ENCODE measurements at regions not wholly inside any gene's neighbourhood (a gene's known extent, or its start where the extent isn't known, plus 50 kb on each side); places are given as distances from the start of the nearest gene placed in this dataset.

- H2AFZ ChIP-seq (ENCODE audit: low read length): no peak overlapping the region
- no peak overlapping the region for H3K4me3 ChIP-seq (ENCODE audit: low read length)
- H3K9me3 ChIP-seq (replicated peaks; ENCODE audit: insufficient read depth, low read length): no peaks in the 10 kb centered on the region
- H3K27me3 ChIP-seq (replicated peaks; ENCODE audit: insufficient read depth, low read length): no peaks in the 10 kb centered on the region
- no peak for DNase-seq
- no peaks in the 10 kb centered on the region for H3K79me2 ChIP-seq (ENCODE audit: low read length)
- TF ChIP-seq CTCF (IDR thresholded peaks at IDR 0.05; ENCODE audit: low read length): no peak
- no peak for TF ChIP-seq EZH2phosphoT487 (IDR thresholded peaks at IDR 0.05; ENCODE audit: low read length)
- no peaks in the 10 kb centered on the region for H3K36me3 ChIP-seq (replicated peaks; ENCODE audit: insufficient read depth, low read length)
- H3K9ac ChIP-seq (ENCODE audit: low read length): no peak overlapping the region
- H4K20me1 ChIP-seq (ENCODE audit: insufficient read depth, low read length): no peaks in the 10 kb centered on the region
- peaks cover 9% of the 10 kb centered on the region; the same call in 1 of the 2 replicates for H3K4me1 ChIP-seq (ENCODE audit: low read length)
- H3K9me2 ChIP-seq (replicated peaks; ENCODE audit: insufficient read depth, low read length): no peaks in the 10 kb centered on the region
- no peaks in the 10 kb centered on the region for H3F3A ChIP-seq (ENCODE audit: insufficient read depth, low read length)
- peak overlapping the region; percentile 73; the same call in 1 of the 2 replicates for H3K27ac ChIP-seq (ENCODE audit: low read length)
- H3K4me2 ChIP-seq (ENCODE audit: low read depth, low read length): peak overlapping the region; percentile 38; the same call in 1 of the 2 replicates
Observed at GRCh38 chrX:131703646-131704045, 159.8 kb downstream of the OR13H1 start.

GRCh38 chrX:131704136-131704695 is 160.3 kb downstream of the OR13H1 start:
- peak overlapping the region; percentile 38; the same call in 1 of the 2 replicates for H3K4me2 ChIP-seq (ENCODE audit: low read depth, low read length)
- peak; percentile 41 for TF ChIP-seq CTCF (IDR thresholded peaks at IDR 0.05; ENCODE audit: low read length)
- no peak for TF ChIP-seq EZH2 (optimal IDR thresholded peaks at IDR 0.05; ENCODE audit: low read depth, low read length)
- peak overlapping the region; percentile 66 for H3K4me3 ChIP-seq (ENCODE audit: low read length)
- DNase-seq: peak; percentile 83
- H2AFZ ChIP-seq (ENCODE audit: low read length): peak overlapping the region; percentile 27; the same call in 1 of the 2 replicates
- peak overlapping the region; percentile 73; the same call in 1 of the 2 replicates for H3K27ac ChIP-seq (ENCODE audit: low read length)
- no peaks in the 10 kb centered on the region for H3K79me2 ChIP-seq (ENCODE audit: low read length)
- H3K27me3 ChIP-seq (replicated peaks; ENCODE audit: insufficient read depth, low read length): no peaks in the 10 kb centered on the region
- H4K20me1 ChIP-seq (ENCODE audit: insufficient read depth, low read length): no peaks in the 10 kb centered on the region
- peaks cover 9% of the 10 kb centered on the region; the same call in 1 of the 2 replicates for H3K4me1 ChIP-seq (ENCODE audit: low read length)
- no peaks in the 10 kb centered on the region for H3F3A ChIP-seq (ENCODE audit: insufficient read depth, low read length)
- no peaks in the 10 kb centered on the region for H3K9me3 ChIP-seq (replicated peaks; ENCODE audit: insufficient read depth, low read length)
- H3K9me2 ChIP-seq (replicated peaks; ENCODE audit: insufficient read depth, low read length): no peaks in the 10 kb centered on the region
- peak overlapping the region; percentile 65 for H3K9ac ChIP-seq (ENCODE audit: low read length)
- no peaks in the 10 kb centered on the region for H3K36me3 ChIP-seq (replicated peaks; ENCODE audit: insufficient read depth, low read length)

- Histone ChIP-seq H3K27me3 (replicated peaks; ENCODE audit: insufficient read depth, low read length) (no peaks in the 10 kb centered on the region), H2AFZ (ENCODE audit: low read length) (0 out of 2 replicates have a peak overlapping the region, but pooled peaks have one; percentile 38), H3K4me2 (ENCODE audit: low read depth, low read length) (no peak overlapping the region), H3K9me3 (replicated peaks; ENCODE audit: insufficient read depth, low read length) (no peaks in the 10 kb centered on the region), H3K4me3 (ENCODE audit: low read length) (no peak overlapping the region), H3K27ac (ENCODE audit: low read length) (no peak overlapping the region), H3K9ac (ENCODE audit: low read length) (no peak overlapping the region), H3F3A (ENCODE audit: insufficient read depth, low read length) (no peaks in the 10 kb centered on the region), H3K9me2 (replicated peaks; ENCODE audit: insufficient read depth, low read length) (no peaks in the 10 kb centered on the region), H3K4me1 (ENCODE audit: low read length) (peaks cover 18% of the 10 kb centered on the region; the same call in 1 of the 2 replicates), H3K36me3 (replicated peaks; ENCODE audit: insufficient read depth, low read length) (no peaks in the 10 kb centered on the region), H4K20me1 (ENCODE audit: insufficient read depth, low read length) (no peaks in the 10 kb centered on the region), H3K79me2 (ENCODE audit: low read length) (no peaks in the 10 kb centered on the region)
- TF ChIP-seq EZH2phosphoT487 (IDR thresholded peaks at IDR 0.05; ENCODE audit: low read length) (no peak), CTCF (IDR thresholded peaks at IDR 0.05; ENCODE audit: low read length) (no peak), EZH2 (optimal IDR thresholded peaks at IDR 0.05; ENCODE audit: low read depth, low read length) (no peak)
- DNase-seq: no peak
Observed at GRCh38 chrX:131709553-131709952, 165.7 kb downstream of the OR13H1 start.
